ENCODE measurements at regions not wholly inside any gene's neighbourhood (a gene's known extent, or its start where the extent isn't known, plus 50 kb on each side); places are given as distances from the start of the nearest gene placed in this dataset.
A peak's percentile ranks its signal among the peaks of the same experiment; 100 is the strongest.

GRCh38 chr16:9148374-9149015 is 57.1 kb downstream of the HAPSTR1 start (continued):
- TF ChIP-seq ZBTB6 (tag by site-specific recombination; IDR thresholded peaks at IDR 0.05) = no peak
- no peak for TF ChIP-seq ZNF112 (tag by site-specific recombination; IDR thresholded peaks at IDR 0.05)
- no peak for TF ChIP-seq ZSCAN30 (tag by site-specific recombination; IDR thresholded peaks at IDR 0.05)
- no peak for TF ChIP-seq ZNF777 (tag by site-specific recombination; IDR thresholded peaks at IDR 0.05; ENCODE audit: borderline replicate concordance)
- TF ChIP-seq EGR2 (tag by site-specific recombination; IDR thresholded peaks at IDR 0.05; ENCODE audit: low read depth) = no peak
- TF ChIP-seq ZNF26 (tag by site-specific recombination; IDR thresholded peaks at IDR 0.05) = no peak

GRCh38 chr16:9151074-9151473 is 59.6 kb downstream of the HAPSTR1 start:
- CTCF ChIA-PET = interaction anchor here (0.7 to 2.5 kb wide), 3 partner anchors 15 to 516 kb away, joined by 3 to 10 read pairs (median 5); no protein-coding TSS in a partner anchor
- Histone ChIP-seq H3K9me3 (ENCODE audit: control insufficient read depth, insufficient read depth, low read depth, low read length) (no peaks in the 10 kb centered on the region), H3K4me1 (ENCODE audit: control insufficient read depth, insufficient read depth, low read length) (no peaks in the 10 kb centered on the region), H3K36me3 (ENCODE audit: control insufficient read depth in 2 of 2, insufficient read depth in 1 of 2, low read length in 2 of 2) (no peaks in the 10 kb centered on the region), H3K4me3 (ENCODE audit: low read depth, low read length) (no peak overlapping the region), H3K27ac (ENCODE audit: extremely low read depth, low read depth, low read length) (no peak overlapping the region)
- POLR2A ChIA-PET = interaction anchor here (0.6 kb wide), 1 partner anchor 11 kb away, joined by 7 read pairs; no protein-coding TSS in a partner anchor
- TF ChIP-seq ZNF596 (tag by site-specific recombination; IDR thresholded peaks at IDR 0.05) (no peak), ZNF362 (tag by site-specific recombination; IDR thresholded peaks at IDR 0.05) (peak; percentile 70; the same call in 1 of the 2 replicates)

GRCh38 chr16:9151597-9151996 is 60.2 kb downstream of the HAPSTR1 start:
- Histone ChIP-seq H3K9me3 (ENCODE audit: control insufficient read depth, insufficient read depth, low read depth, low read length) (no peaks in the 10 kb centered on the region), H3K4me1 (ENCODE audit: control insufficient read depth, insufficient read depth, low read length) (no peaks in the 10 kb centered on the region), H3K4me3 (ENCODE audit: low read depth, low read length) (no peak overlapping the region), H3K27ac (ENCODE audit: extremely low read depth, low read depth, low read length) (no peak overlapping the region), H3K36me3 (ENCODE audit: control insufficient read depth in 2 of 2, insufficient read depth in 1 of 2, low read length in 2 of 2) (no peaks in the 10 kb centered on the region)
- POLR2A ChIA-PET = interaction anchor here (0.6 to 0.7 kb wide), 3 partner anchors 12 to 165 kb away, joined by 3 to 7 read pairs (median 3); no protein-coding TSS in a partner anchor
- TF ChIP-seq ZNF404 (tag by site-specific recombination; IDR thresholded peaks at IDR 0.05) = no peak
- TF ChIP-seq ZNF837 (tag by site-specific recombination; IDR thresholded peaks at IDR 0.05) = no peak
- TF ChIP-seq ZNF449 (tag by site-specific recombination; IDR thresholded peaks at IDR 0.05) = peak; percentile 34; the same call in 1 of the 2 replicates
- no peak for TF ChIP-seq HOXD13 (CRISPR knock-in tag; IDR thresholded peaks at IDR 0.05; ENCODE audit: borderline replicate concordance)
- CTCF ChIA-PET = interaction anchor here (1.1 to 2.5 kb wide), 2 partner anchors 16 to 102 kb away, joined by 5 to 10 read pairs; no protein-coding TSS in a partner anchor
